Dermis blood vessel endothelial cell (primary cell): ENCODE measurements at regions not wholly inside any gene's neighbourhood (a gene's known extent, or its start where the extent isn't known, plus 50 kb on each side); places are given as distances from the start of the nearest gene placed in this dataset.

Experiments used
- DNase-seq: peaks from one replicate; pipeline ENCODE4 v3.0.0; 2010

- no peak for DNase-seq
Measured at GRCh38 chr14:75371297-75371696, 56.5 kb upstream of the JDP2 start.

GRCh38 chr14:75372260-75372659, 55.6 kb upstream of the JDP2 start:
- DNase-seq, result no peak

- no peak for DNase-seq
Measured at GRCh38 chr14:75373133-75373532, 54.7 kb upstream of the JDP2 start.

GRCh38 chr14:75373616-75374015, 54.2 kb upstream of the JDP2 start:
- no peak for DNase-seq

- DNase-seq, result no peak
Measured at GRCh38 chr14:75374911-75375310, 52.9 kb upstream of the JDP2 start.

- no peak for DNase-seq
Measured at GRCh38 chr14:75375983-75376382, 51.8 kb upstream of the JDP2 start.
